ENCODE measurements at regions not wholly inside any gene's neighbourhood (a gene's known extent, or its start where the extent isn't known, plus 50 kb on each side); places are given as distances from the start of the nearest gene placed in this dataset.

DNA sequence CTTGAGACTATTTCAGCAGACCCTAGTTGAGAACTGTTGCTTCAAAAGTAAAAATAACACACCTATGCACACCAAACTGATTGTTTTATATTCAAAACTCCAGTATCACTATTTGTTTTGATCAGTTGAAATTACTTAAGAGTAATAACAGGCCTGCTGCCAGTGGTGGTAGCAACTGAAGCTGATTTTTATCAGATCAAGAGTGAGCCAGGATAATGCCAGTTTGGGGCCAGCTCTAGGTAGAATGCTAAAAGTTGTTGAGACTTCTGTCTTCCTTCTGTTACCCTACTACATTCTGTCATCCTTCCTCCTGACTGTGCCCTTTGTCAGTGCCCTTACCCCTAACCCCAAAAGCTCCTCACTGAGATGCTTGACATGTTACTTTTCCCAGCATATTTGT lies 228.7 kb upstream of the SPRY1 start:
- no peak overlapping the region for H3K27ac Mint-ChIP-seq
- no peak overlapping the region for H3K4me3 Mint-ChIP-seq
- Histone ChIP-seq H3K27ac (ENCODE audit: low read depth in 1 of 2, low read length in 2 of 2) (no peak overlapping the region), H3K36me3 (ENCODE audit: insufficient read depth, low read length) (no peaks in the 10 kb centered on the region), H3K4me1 (ENCODE audit: insufficient read depth, low read length) (no peaks in the 10 kb centered on the region), H3K4me3 (ENCODE audit: low read length) (no peak overlapping the region), H3K27me3 (ENCODE audit: control insufficient read depth in 1 of 2, insufficient read depth in 2 of 2, low read length in 2 of 2) (no peaks in the 10 kb centered on the region), H3K9me3 (ENCODE audit: control insufficient read depth in 1 of 2, insufficient read depth in 1 of 2, low read length in 2 of 2) (no peaks in the 10 kb centered on the region)
- H3K9me3 Mint-ChIP-seq, result no peaks in the 10 kb centered on the region
- H3K4me1 Mint-ChIP-seq (ENCODE audit: low read depth), result no peaks in the 10 kb centered on the region
- DNase-seq (no peak), ATAC-seq (ENCODE audit: poor library complexity) (no peak)
- TF ChIP-seq CTCF (IDR thresholded peaks at IDR 0.05), result no peak
- POLR2A ChIA-PET, result no interaction called here
- intact Hi-C loops (cut with DNase I, micrococcal nuclease), result no loop called here
- H3K27me3 Mint-ChIP-seq, result no peaks in the 10 kb centered on the region
- CTCF ChIA-PET, result interaction anchor here (0.7 kb wide), 1 partner anchor 30 kb away, joined by 3 read pairs; no protein-coding TSS in a partner anchor
- H3K36me3 Mint-ChIP-seq (ENCODE audit: low read depth), result peaks cover 17% of the 10 kb centered on the region

- H3K27ac ChIP-seq (ENCODE audit: low read depth in 1 of 2, low read length in 2 of 2), result no peak overlapping the region
- TF ChIP-seq CTCF (IDR thresholded peaks at IDR 0.05), result no peak
- DNase-seq, result no peak
- no peaks in the 10 kb centered on the region for H3K9me3 ChIP-seq (ENCODE audit: control insufficient read depth in 1 of 2, insufficient read depth in 1 of 2, low read length in 2 of 2)
- Mint-ChIP-seq H3K36me3 (ENCODE audit: low read depth) (peaks cover 17% of the 10 kb centered on the region), H3K4me3 (no peak overlapping the region), H3K4me1 (ENCODE audit: low read depth) (no peaks in the 10 kb centered on the region), H3K9me3 (no peaks in the 10 kb centered on the region), H3K27ac (no peak overlapping the region), H3K27me3 (no peaks in the 10 kb centered on the region)
- ChIA-PET CTCF (no interaction called here), POLR2A (no interaction called here)
- intact Hi-C loops (cut with DNase I, micrococcal nuclease), result no loop called here
- H3K4me3 ChIP-seq (ENCODE audit: low read length), result no peak overlapping the region
- no peaks in the 10 kb centered on the region for H3K27me3 ChIP-seq (ENCODE audit: control insufficient read depth in 1 of 2, insufficient read depth in 2 of 2, low read length in 2 of 2)
- no peaks in the 10 kb centered on the region for H3K4me1 ChIP-seq (ENCODE audit: insufficient read depth, low read length)
- H3K36me3 ChIP-seq (ENCODE audit: insufficient read depth, low read length), result no peaks in the 10 kb centered on the region
- no peak for ATAC-seq (ENCODE audit: poor library complexity)
Observed at GRCh38 chr4:123168812-123169211, 227.8 kb upstream of the SPRY1 start.

DNA sequence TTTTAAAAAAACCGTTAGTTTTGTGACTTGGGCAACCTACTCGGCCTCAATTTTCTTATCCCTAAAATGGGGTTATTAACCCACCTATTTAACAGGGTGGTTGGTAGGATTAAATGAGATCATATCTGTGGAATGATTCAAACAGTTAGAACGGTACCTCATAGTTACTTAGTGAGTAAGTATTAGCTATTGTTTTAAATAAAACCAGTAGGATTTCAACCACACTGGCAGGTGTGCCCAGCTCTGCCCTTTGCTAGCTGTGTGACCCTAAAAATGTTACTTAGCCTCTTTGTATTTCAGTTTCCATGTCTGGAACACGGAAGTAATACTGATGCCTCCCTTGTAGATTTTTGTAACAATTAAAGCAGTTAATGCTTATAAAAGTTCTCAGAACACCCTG lies 225.8 kb upstream of the SPRY1 start:
- no peaks in the 10 kb centered on the region for H3K27me3 Mint-ChIP-seq
- Histone ChIP-seq H3K36me3 (ENCODE audit: insufficient read depth, low read length) (no peaks in the 10 kb centered on the region), H3K9me3 (ENCODE audit: control insufficient read depth in 1 of 2, insufficient read depth in 1 of 2, low read length in 2 of 2) (no peaks in the 10 kb centered on the region), H3K27ac (ENCODE audit: low read depth in 1 of 2, low read length in 2 of 2) (no peak overlapping the region), H3K27me3 (ENCODE audit: control insufficient read depth in 1 of 2, insufficient read depth in 2 of 2, low read length in 2 of 2) (no peaks in the 10 kb centered on the region), H3K4me1 (ENCODE audit: insufficient read depth, low read length) (no peaks in the 10 kb centered on the region), H3K4me3 (ENCODE audit: low read length) (no peak overlapping the region)
- no peak overlapping the region for H3K4me3 Mint-ChIP-seq
- POLR2A ChIA-PET, result no interaction called here
- H3K36me3 Mint-ChIP-seq (ENCODE audit: low read depth), result peaks cover 17% of the 10 kb centered on the region
- CTCF ChIA-PET, result no interaction called here
- intact Hi-C loops (cut with DNase I, micrococcal nuclease), result no loop called here
- no peak for DNase-seq
- no peaks in the 10 kb centered on the region for H3K9me3 Mint-ChIP-seq
- H3K4me1 Mint-ChIP-seq (ENCODE audit: low read depth), result no peaks in the 10 kb centered on the region
- no peak for ATAC-seq (ENCODE audit: poor library complexity)
- no peak for TF ChIP-seq CTCF (IDR thresholded peaks at IDR 0.05)
- no peak overlapping the region for H3K27ac Mint-ChIP-seq
